Ishikawa (cell line): ENCODE measurements at regions not wholly inside any gene's neighbourhood (a gene's known extent, or its start where the extent isn't known, plus 50 kb on each side); places are given as distances from the start of the nearest gene placed in this dataset.

Experiments
- REST ChIP-seq: IDR thresholded peaks from 2 replicates; pipeline ENCODE4 v1.6.1; 2012; ENCODE audit warnings: low read depth, mild to moderate bottlenecking
- USF1 ChIP-seq: IDR thresholded peaks from 2 replicates; pipeline ENCODE4 v1.6.1; 2012
- YY1 ChIP-seq: IDR thresholded peaks from 2 replicates; pipeline ENCODE4 v1.6.1; 2012; ENCODE audit warnings: low read depth

GRCh38 chr12:91643763-91644162, 461.1 kb upstream of the DCN start:
- no peak for TF ChIP-seq USF1
- TF ChIP-seq REST, result no peak
- TF ChIP-seq YY1, result no peak
